HCT116 (cell line): ENCODE measurements at regions not wholly inside any gene's neighbourhood (a gene's known extent, or its start where the extent isn't known, plus 50 kb on each side); places are given as distances from the start of the nearest gene placed in this dataset.

Source experiments
- MAX ChIP-seq: IDR thresholded peaks from 2 replicates; pipeline ENCODE4 v1.6.1; 2012
- REST ChIP-seq: IDR thresholded peaks from 2 replicates; pipeline ENCODE4 v1.6.1; 2012; ENCODE audit warnings: low read depth
- TF ChIP-seq, protein P1 (sequence below), 3 experiments: fragments of 200-600 bp in 1 of 3; sonication (generic) in 1 of 3; IDR thresholded peaks in 2 of 3; conservative IDR thresholded peaks in 1 of 3; 2 replicates each; pipeline ENCODE4 v1.5.1; 2012 to 2017; ENCODE audit warnings: low read depth in 2 of 3, low read length in 2 of 3, antibody characterized with exemption in 1 of 3, borderline replicate concordance in 1 of 3, control low read depth in 1 of 3, mild to moderate bottlenecking in 1 of 3, mixed read lengths in 1 of 3, mixed run types in 1 of 3, moderate library complexity in 1 of 3; ENCODE audit not compliant: insufficient read depth in 1 of 3

- TF ChIP-seq, protein P1, sequence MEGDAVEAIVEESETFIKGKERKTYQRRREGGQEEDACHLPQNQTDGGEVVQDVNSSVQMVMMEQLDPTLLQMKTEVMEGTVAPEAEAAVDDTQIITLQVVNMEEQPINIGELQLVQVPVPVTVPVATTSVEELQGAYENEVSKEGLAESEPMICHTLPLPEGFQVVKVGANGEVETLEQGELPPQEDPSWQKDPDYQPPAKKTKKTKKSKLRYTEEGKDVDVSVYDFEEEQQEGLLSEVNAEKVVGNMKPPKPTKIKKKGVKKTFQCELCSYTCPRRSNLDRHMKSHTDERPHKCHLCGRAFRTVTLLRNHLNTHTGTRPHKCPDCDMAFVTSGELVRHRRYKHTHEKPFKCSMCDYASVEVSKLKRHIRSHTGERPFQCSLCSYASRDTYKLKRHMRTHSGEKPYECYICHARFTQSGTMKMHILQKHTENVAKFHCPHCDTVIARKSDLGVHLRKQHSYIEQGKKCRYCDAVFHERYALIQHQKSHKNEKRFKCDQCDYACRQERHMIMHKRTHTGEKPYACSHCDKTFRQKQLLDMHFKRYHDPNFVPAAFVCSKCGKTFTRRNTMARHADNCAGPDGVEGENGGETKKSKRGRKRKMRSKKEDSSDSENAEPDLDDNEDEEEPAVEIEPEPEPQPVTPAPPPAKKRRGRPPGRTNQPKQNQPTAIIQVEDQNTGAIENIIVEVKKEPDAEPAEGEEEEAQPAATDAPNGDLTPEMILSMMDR (IDR thresholded peaks at IDR 0.05 in 2 of 3, conservative IDR thresholded peaks at IDR 0.05 in 1 of 3; ENCODE audit: borderline replicate concordance in 1 of 3, insufficient read depth in 1 of 3, low read depth in 2 of 3, low read length in 2 of 3): no peak
- TF ChIP-seq MAX: no peak
- no peak for TF ChIP-seq REST
Observed at GRCh38 chr1:115153966-115154557, 64.8 kb upstream of the TSPAN2 start.
